SJSA1 (cell line): ENCODE measurements at regions not wholly inside any gene's neighbourhood (a gene's known extent, or its start where the extent isn't known, plus 50 kb on each side); places are given as distances from the start of the nearest gene placed in this dataset.

Experiments
- DNase-seq, 2 experiments: peaks; one replicate each; pipeline ENCODE4 v3.0.0-alpha.2; 2015 to 2020; ENCODE audit warnings: low spot score in 2 of 2, low read depth in 1 of 2
- H3K27ac ChIP-seq: fragments of 250-450 bp; sonication (Bioruptor Pico); 2 replicates; pipeline ENCODE4 v1.5.1; 2020; ENCODE audit warnings: mild to moderate bottlenecking, moderate library complexity
- H3K27me3 ChIP-seq: fragments of 250-450 bp; sonication (Bioruptor Pico); replicated peaks from 2 replicates; pipeline ENCODE4 v1.5.1; 2020; ENCODE audit warnings: mild to moderate bottlenecking, moderate library complexity
- H3K36me3 ChIP-seq: fragments of 250-450 bp; sonication (Bioruptor Pico); 2 replicates; pipeline ENCODE4 v1.5.1; 2020; ENCODE audit warnings: mild to moderate bottlenecking
- H3K4me1 ChIP-seq: fragments of 250-450 bp; sonication (Bioruptor Pico); replicated peaks from 2 replicates; pipeline ENCODE4 v1.6.1; 2021; ENCODE audit warnings: mild to moderate bottlenecking
- H3K4me3 ChIP-seq: fragments of 250-450 bp; sonication (Bioruptor Pico); 2 replicates; pipeline ENCODE4 v1.5.1; 2020; ENCODE audit warnings: mild to moderate bottlenecking
- H3K9me3 ChIP-seq: fragments of 250-450 bp; sonication (Bioruptor Pico); replicated peaks from 2 replicates; pipeline ENCODE4 v1.5.1; 2020; ENCODE audit warnings: mild to moderate bottlenecking

DNA sequence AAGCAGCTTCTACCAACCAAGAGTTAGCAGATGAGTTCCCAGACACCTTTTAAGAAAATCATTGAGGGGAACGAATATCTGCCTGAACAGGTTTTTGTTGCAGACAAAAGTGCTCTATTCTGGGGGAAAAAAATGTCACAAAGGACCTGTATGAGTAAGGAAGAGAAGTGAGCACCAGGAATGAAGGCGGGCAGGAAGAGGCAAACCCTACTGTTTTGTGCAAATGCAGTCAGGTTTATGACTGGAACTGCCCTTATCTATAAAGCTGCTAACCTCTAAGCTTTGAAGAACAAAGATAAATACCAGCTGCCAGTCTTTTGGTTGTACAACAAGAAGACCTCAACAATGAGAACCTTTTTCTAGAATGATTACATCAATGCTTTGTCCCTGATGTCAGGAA is 292.4 kb upstream of the SP4 start:
- 0 out of 2 replicates have a peak, but pooled peaks cover 3% of the 10 kb centered on the region for H3K27me3 ChIP-seq
- no peak overlapping the region for H3K27ac ChIP-seq
- H3K36me3 ChIP-seq, result no peaks in the 10 kb centered on the region
- no peaks in the 10 kb centered on the region for H3K4me1 ChIP-seq
- no peak for DNase-seq
- H3K4me3 ChIP-seq, result no peak overlapping the region
- no peaks in the 10 kb centered on the region for H3K9me3 ChIP-seq

DNA sequence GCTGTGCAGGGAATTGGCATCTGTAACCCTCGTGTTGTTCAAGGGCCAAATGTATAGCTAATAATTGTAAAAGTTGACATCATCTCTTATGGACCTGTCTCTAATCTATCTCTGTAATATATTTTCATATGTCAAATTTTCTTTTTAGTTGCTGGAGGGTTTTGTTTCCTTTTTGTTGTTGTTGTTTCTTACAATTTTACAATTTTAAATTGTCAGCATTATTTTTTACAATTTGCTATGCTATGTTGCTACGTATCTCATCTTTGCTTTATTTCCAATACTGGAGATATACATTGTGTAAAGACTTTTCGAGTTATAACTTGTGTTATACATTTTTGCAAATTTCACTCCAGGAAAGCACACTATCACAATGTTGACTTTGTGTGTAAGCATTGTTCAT is 290.2 kb upstream of the SP4 start:
- Histone ChIP-seq H3K4me3 (no peak overlapping the region), H3K27ac (no peak overlapping the region), H3K4me1 (no peaks in the 10 kb centered on the region), H3K27me3 (0 out of 2 replicates have a peak, but pooled peaks cover 3% of the 10 kb centered on the region), H3K9me3 (no peaks in the 10 kb centered on the region), H3K36me3 (no peaks in the 10 kb centered on the region)
- no peak for DNase-seq

GRCh38 chr7:21140622-21141021 is 287.3 kb upstream of the SP4 start:
- H3K4me1 ChIP-seq, result no peaks in the 10 kb centered on the region
- H3K4me3 ChIP-seq, result no peak overlapping the region
- H3K27me3 ChIP-seq, result 0 out of 2 replicates have a peak, but pooled peaks cover 3% of the 10 kb centered on the region
- no peak overlapping the region for H3K27ac ChIP-seq
- no peaks in the 10 kb centered on the region for H3K9me3 ChIP-seq
- H3K36me3 ChIP-seq, result no peaks in the 10 kb centered on the region
- DNase-seq, result no peak

DNA sequence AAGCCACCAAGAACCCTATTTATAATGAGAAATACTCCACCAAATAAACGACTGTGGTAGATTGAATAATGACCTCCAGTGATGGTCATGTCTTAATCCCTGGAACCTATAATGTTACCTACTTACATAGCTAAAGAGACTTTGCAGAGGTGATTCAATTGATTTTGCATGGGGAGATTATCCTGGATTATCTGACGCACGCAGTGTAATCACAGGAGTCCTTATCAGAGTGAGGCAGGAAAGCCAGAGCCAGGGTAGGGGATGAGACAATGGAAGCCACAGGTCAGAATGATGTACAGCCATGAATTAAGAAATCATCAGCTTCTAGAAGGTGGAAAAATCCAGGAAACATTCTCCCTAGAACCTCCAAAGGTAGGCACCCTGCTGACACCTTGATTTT is 286.4 kb upstream of the SP4 start:
- Histone ChIP-seq H3K36me3 (no peaks in the 10 kb centered on the region), H3K4me3 (no peak overlapping the region), H3K9me3 (no peaks in the 10 kb centered on the region), H3K4me1 (no peaks in the 10 kb centered on the region), H3K27ac (no peak overlapping the region), H3K27me3 (0 out of 2 replicates have a peak, but pooled peaks cover 3% of the 10 kb centered on the region)
- DNase-seq, result no peak

GRCh38 chr7:21142081-21142480 is 285.8 kb upstream of the SP4 start:
- no peak for DNase-seq
- Histone ChIP-seq H3K4me3 (no peak overlapping the region), H3K36me3 (no peaks in the 10 kb centered on the region), H3K4me1 (no peaks in the 10 kb centered on the region), H3K27me3 (0 out of 2 replicates have a peak, but pooled peaks cover 3% of the 10 kb centered on the region), H3K27ac (no peak overlapping the region), H3K9me3 (no peaks in the 10 kb centered on the region)

DNA sequence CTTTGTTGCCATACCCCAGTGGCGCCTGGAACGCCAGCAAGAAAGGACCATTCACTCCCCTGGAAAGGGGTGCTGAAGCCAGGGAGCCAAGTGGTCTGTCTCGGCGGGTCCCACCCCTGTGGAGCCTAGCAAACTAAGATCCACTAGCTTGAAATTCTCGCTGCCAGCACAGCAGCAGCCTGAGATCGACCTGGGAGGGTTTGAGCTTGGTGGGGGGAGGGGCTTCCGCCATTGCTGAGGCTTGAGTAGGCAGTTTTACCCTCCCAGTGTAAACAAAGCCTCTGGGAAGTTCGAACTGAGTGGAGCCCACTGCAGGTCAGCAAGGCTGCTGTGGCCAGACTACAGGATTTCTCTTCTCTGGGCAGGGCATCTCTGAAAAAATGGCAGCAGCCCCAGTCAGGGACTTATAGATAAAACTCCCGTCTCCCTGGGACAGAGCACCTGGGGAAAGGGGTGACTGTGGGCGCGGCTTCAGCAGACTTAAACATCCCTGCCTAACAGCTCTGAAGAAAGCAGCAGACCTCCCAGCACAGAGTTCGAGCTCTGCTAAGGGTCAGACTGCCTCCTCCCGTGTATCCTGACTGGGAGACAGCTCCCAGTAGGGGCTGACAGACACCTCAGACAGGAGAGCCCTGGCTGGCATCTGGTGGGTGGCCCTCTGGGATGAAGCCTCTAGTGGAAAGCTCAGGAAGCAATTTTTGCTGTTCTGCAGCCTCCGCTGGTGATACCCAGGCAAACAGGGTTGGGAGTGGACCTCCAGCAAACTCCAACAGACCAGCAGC is 281.1 kb upstream of the SP4 start:
- Histone ChIP-seq H3K27ac (no peak overlapping the region), H3K9me3 (no peaks in the 10 kb centered on the region), H3K27me3 (0 out of 2 replicates have a peak, but pooled peaks cover 4% of the 10 kb centered on the region), H3K4me1 (no peaks in the 10 kb centered on the region), H3K36me3 (no peaks in the 10 kb centered on the region), H3K4me3 (no peak overlapping the region)
- DNase-seq, result no peak

- H3K36me3 ChIP-seq, result no peaks in the 10 kb centered on the region
- no peaks in the 10 kb centered on the region for H3K9me3 ChIP-seq
- H3K4me3 ChIP-seq, result no peak overlapping the region
- H3K4me1 ChIP-seq, result no peaks in the 10 kb centered on the region
- 0 out of 2 replicates have a peak, but pooled peaks cover 14% of the 10 kb centered on the region for H3K27me3 ChIP-seq
- no peak for DNase-seq
- no peak overlapping the region for H3K27ac ChIP-seq
These were observed 278.1 kb upstream of the SP4 start for GRCh38 chr7:21149809-21150208.

GRCh38 chr7:21154614-21155013 is 273.3 kb upstream of the SP4 start:
- Histone ChIP-seq H3K9me3 (no peaks in the 10 kb centered on the region), H3K4me1 (no peaks in the 10 kb centered on the region), H3K4me3 (no peak overlapping the region)

GRCh38 chr7:21159506-21159905 is 268.4 kb upstream of the SP4 start:
- Histone ChIP-seq H3K27ac (no peak overlapping the region), H3K9me3 (no peaks in the 10 kb centered on the region), H3K4me1 (no peaks in the 10 kb centered on the region), H3K4me3 (no peak overlapping the region), H3K27me3 (0 out of 2 replicates have a peak, but pooled peaks cover 2% of the 10 kb centered on the region), H3K36me3 (no peaks in the 10 kb centered on the region)
- DNase-seq, result no peak

More at GRCh38 chr7:21154614-21155013, 273.3 kb upstream of the SP4 start:
- Histone ChIP-seq H3K27ac (no peak overlapping the region), H3K36me3 (no peaks in the 10 kb centered on the region), H3K27me3 (0 out of 2 replicates have a peak, but pooled peaks cover 10% of the 10 kb centered on the region)
- no peak for DNase-seq

GRCh38 chr7:21160401-21160800 is 267.5 kb upstream of the SP4 start:
- no peaks in the 10 kb centered on the region for H3K36me3 ChIP-seq
- no peaks in the 10 kb centered on the region for H3K27me3 ChIP-seq
- H3K9me3 ChIP-seq, result no peaks in the 10 kb centered on the region
- H3K27ac ChIP-seq, result no peak overlapping the region
- no peak for DNase-seq
- H3K4me3 ChIP-seq, result no peak overlapping the region
- no peaks in the 10 kb centered on the region for H3K4me1 ChIP-seq

DNA sequence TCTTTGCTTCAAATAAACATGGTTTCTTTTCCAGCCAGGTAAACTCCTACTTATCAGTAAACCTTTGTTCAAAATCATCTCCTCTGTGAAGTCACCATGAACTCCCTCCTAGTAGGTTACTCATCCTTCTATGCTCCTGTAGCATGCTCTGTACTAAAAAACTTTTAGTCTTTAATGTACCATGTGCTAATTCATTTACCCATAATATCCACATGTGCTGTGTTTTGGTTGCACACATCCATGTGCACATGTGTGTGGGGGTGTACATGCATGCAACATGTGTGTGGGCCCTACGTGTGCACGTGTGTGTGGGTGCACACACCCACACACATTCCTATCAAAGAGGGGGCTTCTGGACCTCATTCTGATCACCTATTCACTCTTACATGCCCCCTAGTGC is 259.9 kb upstream of the SP4 start:
- DNase-seq, result no peak
- peaks cover 14% of the 10 kb centered on the region for H3K27me3 ChIP-seq
- no peaks in the 10 kb centered on the region for H3K4me1 ChIP-seq

DNA sequence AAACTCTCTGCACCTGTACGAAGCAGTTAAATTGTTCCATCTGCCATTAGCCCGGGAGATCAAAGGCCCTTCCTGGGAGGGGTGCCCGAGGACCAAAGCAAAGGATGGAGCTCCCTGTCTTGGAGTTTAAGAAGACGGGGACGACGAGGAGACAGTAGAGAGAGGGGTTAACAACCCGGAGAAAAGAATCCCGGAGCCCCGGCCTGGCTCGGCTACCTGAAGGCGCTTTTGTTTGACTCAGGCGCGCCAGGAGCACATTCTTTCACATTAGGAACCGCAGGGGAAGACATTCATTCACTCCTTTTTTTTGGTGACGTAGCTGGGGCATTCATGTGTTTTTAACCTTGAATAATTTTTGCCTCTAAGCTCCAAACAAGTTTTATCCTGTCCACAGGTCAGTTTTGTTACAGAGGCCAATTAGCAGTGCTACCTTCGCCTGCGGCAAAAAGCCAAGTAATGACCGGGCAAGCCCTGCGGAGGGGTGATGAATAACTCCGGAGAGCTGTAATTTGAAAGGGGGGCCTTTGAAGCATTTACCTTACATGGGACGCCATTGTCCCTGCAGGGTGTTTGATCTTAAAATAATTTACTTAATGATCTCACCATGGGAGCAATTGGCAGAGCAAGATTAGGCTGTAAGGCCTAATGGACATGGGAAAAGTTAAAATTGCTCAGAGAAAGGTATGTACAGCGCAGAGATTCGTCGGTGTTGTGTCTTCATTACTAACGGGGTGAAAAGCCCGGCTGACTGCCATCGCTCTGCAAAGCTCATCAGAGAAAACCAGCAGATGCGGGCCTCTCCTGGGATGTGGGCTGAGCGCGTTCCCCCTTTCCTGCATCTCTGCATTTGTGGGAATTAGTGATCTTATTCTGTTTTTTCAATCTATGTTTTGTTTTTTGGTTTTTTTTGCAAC is 258.0 kb upstream of the SP4 start:
- Histone ChIP-seq H3K4me1 (no peaks in the 10 kb centered on the region), H3K4me3 (no peak overlapping the region), H3K9me3 (no peaks in the 10 kb centered on the region), H3K27me3 (peaks cover 14% of the 10 kb centered on the region), H3K27ac (no peak overlapping the region), H3K36me3 (no peaks in the 10 kb centered on the region)
- no peak for DNase-seq

More for the DNA sequence above, 259.9 kb upstream of the SP4 start:
- Histone ChIP-seq H3K9me3 (no peaks in the 10 kb centered on the region), H3K4me3 (no peak overlapping the region), H3K36me3 (no peaks in the 10 kb centered on the region), H3K27ac (no peak overlapping the region)

DNA sequence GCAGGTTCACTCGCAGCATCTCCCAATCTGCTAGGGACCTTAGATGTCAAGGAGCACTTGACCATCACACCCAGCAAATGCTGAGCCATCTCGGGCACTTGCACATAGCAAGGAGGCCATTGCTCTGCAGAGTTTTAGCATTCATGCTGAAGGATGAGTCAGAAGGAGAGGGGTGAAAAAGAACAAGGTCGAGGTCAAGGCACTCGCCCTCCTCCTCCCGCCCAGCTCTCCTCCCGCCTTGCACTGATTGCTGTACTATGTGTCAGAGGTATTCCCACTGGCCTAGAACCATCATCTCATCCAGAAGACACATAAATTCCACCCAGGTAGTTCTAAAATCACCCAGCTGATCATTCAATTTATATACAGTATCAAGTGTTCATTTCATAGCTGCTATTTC is 255.1 kb upstream of the SP4 start:
- H3K4me1 ChIP-seq, result no peaks in the 10 kb centered on the region
- no peak for DNase-seq
- no peaks in the 10 kb centered on the region for H3K9me3 ChIP-seq
- H3K36me3 ChIP-seq, result no peaks in the 10 kb centered on the region
- no peak overlapping the region for H3K27ac ChIP-seq
- peaks cover 11% of the 10 kb centered on the region for H3K27me3 ChIP-seq
- H3K4me3 ChIP-seq, result no peak overlapping the region

DNA sequence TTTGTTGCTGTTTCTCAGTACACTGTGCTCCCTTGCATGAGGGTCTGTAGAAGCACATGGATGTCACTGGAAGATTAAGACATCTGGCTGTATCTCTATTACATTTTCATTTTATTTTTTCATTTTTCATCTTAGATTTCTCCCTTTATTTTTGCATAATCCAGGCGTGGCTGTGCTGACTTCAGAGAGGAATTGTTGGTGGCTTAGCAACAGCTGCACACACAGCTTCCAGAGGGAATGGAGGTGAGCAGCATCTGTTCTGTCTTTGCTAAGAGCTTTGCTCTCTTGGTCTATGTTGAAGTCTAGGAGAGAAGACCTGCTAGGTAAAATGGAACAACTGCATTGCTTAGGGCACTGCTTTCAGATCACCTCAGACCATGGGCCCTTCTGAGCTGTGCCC is 254.4 kb upstream of the SP4 start:
- Histone ChIP-seq H3K36me3 (no peaks in the 10 kb centered on the region), H3K27ac (no peak overlapping the region), H3K4me3 (no peak overlapping the region), H3K4me1 (no peaks in the 10 kb centered on the region), H3K9me3 (no peaks in the 10 kb centered on the region), H3K27me3 (peaks cover 11% of the 10 kb centered on the region)
- no peak for DNase-seq
